ENCODE measurements at regions not wholly inside any gene's neighbourhood (a gene's known extent, or its start where the extent isn't known, plus 50 kb on each side); places are given as distances from the start of the nearest gene placed in this dataset.

- no peaks in the 10 kb centered on the region for H3K36me3 ChIP-seq
- no peaks in the 10 kb centered on the region for H3K4me1 ChIP-seq
- no peak overlapping the region for H3K4me3 ChIP-seq
- ATAC-seq (no peak), DNase-seq (no peak)
- no peak for TF ChIP-seq CTCF (IDR thresholded peaks at IDR 0.05)
- intact Hi-C loops (cut with DNase I): no loop called here
- H3K9me3 ChIP-seq: no peaks in the 10 kb centered on the region
- H3K27me3 ChIP-seq (ENCODE audit: low read depth): no peaks in the 10 kb centered on the region
- no peak overlapping the region for H3K27ac ChIP-seq
These were observed 622.6 kb downstream of the ADGRL2 start for GRCh38 chr1:82423174-82423815.

GRCh38 chr1:82421782-82422181, 621.0 kb downstream of the ADGRL2 start:
- Histone ChIP-seq H3K9me3 (no peaks in the 10 kb centered on the region), H3K27me3 (ENCODE audit: low read depth) (no peaks in the 10 kb centered on the region), H3K36me3 (no peaks in the 10 kb centered on the region), H3K4me1 (no peaks in the 10 kb centered on the region), H3K4me3 (no peak overlapping the region), H3K27ac (no peak overlapping the region)
- TF ChIP-seq CTCF (IDR thresholded peaks at IDR 0.05): no peak
- ATAC-seq (no peak), DNase-seq (no peak)
- intact Hi-C loops (cut with DNase I): no loop called here

GRCh38 chr1:82420584-82420983, 619.9 kb downstream of the ADGRL2 start:
- TF ChIP-seq CTCF (IDR thresholded peaks at IDR 0.05): no peak
- ATAC-seq (no peak), DNase-seq (no peak)
- H3K36me3 ChIP-seq: no peaks in the 10 kb centered on the region
- no peaks in the 10 kb centered on the region for H3K9me3 ChIP-seq
- no peak overlapping the region for H3K27ac ChIP-seq
- no peaks in the 10 kb centered on the region for H3K27me3 ChIP-seq (ENCODE audit: low read depth)
- H3K4me3 ChIP-seq: no peak overlapping the region
- intact Hi-C loops (cut with DNase I): no loop called here
- no peaks in the 10 kb centered on the region for H3K4me1 ChIP-seq

GRCh38 chr1:82411605-82412004, 610.9 kb downstream of the ADGRL2 start:
- ATAC-seq: no peak
- intact Hi-C loops (cut with DNase I): no loop called here
- Histone ChIP-seq H3K4me3 (no peak overlapping the region), H3K36me3 (no peaks in the 10 kb centered on the region), H3K27me3 (ENCODE audit: low read depth) (no peaks in the 10 kb centered on the region), H3K27ac (no peak overlapping the region), H3K9me3 (no peaks in the 10 kb centered on the region), H3K4me1 (no peaks in the 10 kb centered on the region)
- DNase-seq: no peak
- no peak for TF ChIP-seq CTCF (IDR thresholded peaks at IDR 0.05)

GRCh38 chr1:82405333-82405732, 604.6 kb downstream of the ADGRL2 start:
- no peak for DNase-seq
- no peaks in the 10 kb centered on the region for H3K9me3 ChIP-seq
- peak in 1 of 2 donors; percentile 50 for ATAC-seq
- no peaks in the 10 kb centered on the region for H3K27me3 ChIP-seq (ENCODE audit: low read depth)
- no peak for TF ChIP-seq CTCF (IDR thresholded peaks at IDR 0.05)
- no peak overlapping the region for H3K27ac ChIP-seq
- no peaks in the 10 kb centered on the region for H3K36me3 ChIP-seq
- intact Hi-C loops (cut with DNase I): no loop called here
- H3K4me1 ChIP-seq: no peaks in the 10 kb centered on the region
- no peak overlapping the region for H3K4me3 ChIP-seq
